A673 (cell line): ENCODE measurements at regions not wholly inside any gene's neighbourhood (a gene's known extent, or its start where the extent isn't known, plus 50 kb on each side); places are given as distances from the start of the nearest gene placed in this dataset.

Experiments used
- BruUV-seq: library from RNA; stranded (reverse); fragments of 400-500 nt; replicated peaks from 2 replicates; lab custom pipeline; 2021; lab: Mats Ljungman, UMichigan
- CTCF ChIA-PET: fragments of 300-600 bp; sonication (Branson Sonifier 250); formaldehyde crosslinking; loops from one replicate; lab custom pipeline; 2022; ENCODE audit warnings: antibody characterized with exemption; lab: Charles Lee
- POLR2A ChIA-PET: fragments of 300-600 bp; sonication (Branson Sonifier 250); formaldehyde crosslinking; loops from one replicate; lab custom pipeline; 2022; ENCODE audit warnings: antibody characterized with exemption; ENCODE audit not compliant: low non-redundant PET; lab: Charles Lee
- DNase-seq: peaks from one replicate; pipeline ENCODE4 v3.0.0-alpha.2; 2015; ENCODE audit warnings: low spot score
- H3K27ac ChIP-seq: fragments of 200-600 bp; sonication (generic); 2 replicates; pipeline ENCODE4 v1.5.1; 2016; ENCODE audit warnings: mixed run types, low read depth, mild to moderate bottlenecking, mixed read lengths, antibody characterized with exemption, low read length; ENCODE audit not compliant: poor library complexity, severe bottlenecking
- H3K27me3 ChIP-seq: fragments of 200-600 bp; sonication (generic); replicated peaks from 2 replicates; pipeline ENCODE4 v1.6.1; 2017; ENCODE audit warnings: mixed run types, low read depth, mild to moderate bottlenecking, mixed read lengths, antibody characterized with exemption, low read length; ENCODE audit not compliant: insufficient read depth, poor library complexity
- H3K36me3 ChIP-seq: fragments of 200-600 bp; sonication (generic); 2 replicates; pipeline ENCODE4 v1.6.1; 2016; ENCODE audit warnings: mixed run types, mild to moderate bottlenecking, mixed read lengths, antibody characterized with exemption, low read length; ENCODE audit not compliant: insufficient read depth, poor library complexity, severe bottlenecking
- H3K4me1 ChIP-seq: fragments of 200-600 bp; sonication (generic); 2 replicates; pipeline ENCODE4 v1.6.1; 2017; ENCODE audit warnings: mixed run types, mild to moderate bottlenecking, mixed read lengths, antibody characterized with exemption, low read length; ENCODE audit not compliant: insufficient read depth, poor library complexity, severe bottlenecking
- H3K4me3 ChIP-seq: fragments of 200-600 bp; sonication (generic); 2 replicates; pipeline ENCODE4 v1.5.1; 2016; ENCODE audit warnings: low read depth, mixed run types, mild to moderate bottlenecking, mixed read lengths, low read length; ENCODE audit not compliant: poor library complexity, severe bottlenecking
- H3K9me3 ChIP-seq: fragments of 200-600 bp; sonication (generic); 2 replicates; pipeline ENCODE4 v1.6.1; 2016; ENCODE audit warnings: mixed run types, low read depth, mild to moderate bottlenecking, mixed read lengths, antibody characterized with exemption, low read length; ENCODE audit not compliant: poor library complexity, severe bottlenecking
- CTCF ChIP-seq: fragments of 300-800, 200-600 bp; sonication (generic); conservative IDR thresholded peaks from 2 replicates; pipeline ENCODE4 v1.5.1; 2017; ENCODE audit warnings: low read depth, mild to moderate bottlenecking, antibody characterized with exemption, low read length, moderate library complexity, mixed read lengths
- EZH2 ChIP-seq: fragments of 200-600 bp; sonication (generic); IDR thresholded peaks from 2 replicates; pipeline ENCODE4 v1.6.1; 2017; ENCODE audit warnings: borderline replicate concordance, low read depth, mild to moderate bottlenecking, mixed read lengths, antibody characterized with exemption, low read length; ENCODE audit not compliant: poor library complexity, severe bottlenecking
- intact Hi-C: fragments of 100-400 bp; cut with micrococcal nuclease; formaldehyde crosslinking; loops from one replicate; pipeline ENCODE4 v1.10.0; 2022; ENCODE audit not compliant: unreplicated experiment

- Histone ChIP-seq H3K27ac (no peak overlapping the region), H3K36me3 (no peaks in the 10 kb centered on the region), H3K27me3 (no peaks in the 10 kb centered on the region)
These were observed 185.8 kb downstream of the GLI2 start for GRCh38 chr2:120921457-120921856.

DNA sequence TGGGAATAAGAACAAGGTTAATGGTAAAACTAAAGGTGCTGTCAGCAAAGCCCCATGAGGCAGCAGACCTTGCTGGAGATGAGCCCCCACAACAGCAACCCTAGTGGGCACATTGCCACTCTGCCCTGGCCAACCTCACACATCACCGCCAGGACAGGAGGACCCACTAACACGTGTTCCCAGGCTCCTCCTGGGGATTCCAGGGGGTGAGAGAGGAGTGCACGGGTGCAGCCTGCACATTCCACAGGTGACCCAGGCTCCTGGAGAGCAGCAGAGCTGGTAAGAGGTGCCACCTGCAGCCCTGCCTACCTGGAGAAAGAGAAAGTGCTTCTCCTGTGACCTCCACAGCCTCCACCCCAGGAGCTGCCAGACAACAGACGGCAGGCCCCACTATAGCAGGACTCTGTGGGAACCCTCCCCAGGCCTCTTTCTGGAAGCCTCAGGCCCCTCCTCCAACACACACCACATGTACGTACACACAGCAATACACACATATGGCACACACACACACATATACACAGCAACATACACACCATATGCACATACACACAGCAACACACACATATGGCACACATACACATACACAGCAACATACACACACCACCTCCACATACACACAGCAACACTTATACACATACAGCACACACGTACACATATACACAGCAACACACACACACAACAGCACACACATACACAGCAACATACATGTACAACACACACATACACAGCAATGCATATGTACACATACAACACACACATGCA, 187.1 kb downstream of the GLI2 start:
- CTCF ChIA-PET: no interaction called here
- POLR2A ChIA-PET: no interaction called here

More at GRCh38 chr2:120921457-120921856, 185.8 kb downstream of the GLI2 start:
- DNase-seq: no peak
- ChIA-PET POLR2A (no interaction called here), CTCF (no interaction called here)
- Histone ChIP-seq H3K4me1 (no peaks in the 10 kb centered on the region), H3K4me3 (no peak overlapping the region), H3K9me3 (no peaks in the 10 kb centered on the region)
- TF ChIP-seq EZH2 (no peak), CTCF (no peak)
- intact Hi-C loops: no loop called here
- no TSS peak for BruUV-seq

DNA sequence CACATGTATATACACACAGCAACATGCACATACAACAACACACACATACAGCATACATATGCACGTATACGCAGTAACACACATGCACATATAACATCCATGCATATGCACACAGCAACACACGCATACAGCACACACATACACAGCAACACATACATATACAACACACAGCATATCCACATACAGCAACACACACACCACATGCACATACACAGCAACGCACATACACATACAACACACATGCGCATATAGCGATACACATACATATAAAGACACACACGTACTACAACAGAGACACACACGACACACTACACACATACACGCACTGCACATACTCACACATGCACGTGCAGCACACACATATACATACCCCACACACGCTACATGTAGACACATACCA, 187.8 kb downstream of the GLI2 start:
- intact Hi-C loops: no loop called here
- ChIA-PET POLR2A (no interaction called here), CTCF (no interaction called here)
- BruUV-seq: no TSS peak
- no peaks in the 10 kb centered on the region for H3K9me3 ChIP-seq
- no peak overlapping the region for H3K27ac ChIP-seq
- H3K27me3 ChIP-seq: no peaks in the 10 kb centered on the region
- no peaks in the 10 kb centered on the region for H3K4me1 ChIP-seq
- no peak for DNase-seq
- H3K36me3 ChIP-seq: no peaks in the 10 kb centered on the region
- no peak overlapping the region for H3K4me3 ChIP-seq
- no peak for TF ChIP-seq EZH2
- no peak for TF ChIP-seq CTCF

More for the DNA sequence above, 187.1 kb downstream of the GLI2 start:
- Histone ChIP-seq H3K27ac (no peak overlapping the region), H3K27me3 (no peaks in the 10 kb centered on the region), H3K4me1 (no peaks in the 10 kb centered on the region), H3K36me3 (no peaks in the 10 kb centered on the region), H3K9me3 (no peaks in the 10 kb centered on the region), H3K4me3 (no peak overlapping the region)
- TF ChIP-seq CTCF (no peak), EZH2 (no peak)
- intact Hi-C loops: no loop called here
- BruUV-seq: no TSS peak
- no peak for DNase-seq
